HG02759 (cell line): ENCODE measurements at regions not wholly inside any gene's neighbourhood (a gene's known extent, or its start where the extent isn't known, plus 50 kb on each side); places are given as distances from the start of the nearest gene placed in this dataset.

Experiments used
- ATAC-seq: cut with Tn5 transposase; IDR thresholded peaks from one replicate; pipeline ENCODE4 v1.9.1; 2021; ENCODE audit warnings: mild to moderate bottlenecking, moderate library complexity; ENCODE audit not compliant: unreplicated experiment

GRCh38 chr3:103047640-103048039 is 612.8 kb downstream of the ZPLD1 start:
- ATAC-seq = no peak

- ATAC-seq = no peak
Measured at GRCh38 chr3:103048068-103048722, 613.4 kb downstream of the ZPLD1 start.

GRCh38 chr3:103052236-103052830 is 617.5 kb downstream of the ZPLD1 start:
- no peak for ATAC-seq

- ATAC-seq = no peak
Measured at GRCh38 chr3:103055021-103055520, 620.3 kb downstream of the ZPLD1 start.

- ATAC-seq = no peak
Measured at GRCh38 chr3:103056542-103056941, 621.7 kb downstream of the ZPLD1 start.

GRCh38 chr3:103057003-103057402 is 622.2 kb downstream of the ZPLD1 start:
- ATAC-seq = no peak

- ATAC-seq = no peak
Measured at GRCh38 chr3:103057487-103057886, 622.7 kb downstream of the ZPLD1 start.

- ATAC-seq = no peak
Measured at GRCh38 chr3:103059432-103059831, 624.6 kb downstream of the ZPLD1 start.

- no peak for ATAC-seq
Measured at GRCh38 chr3:103060242-103060641, 625.4 kb downstream of the ZPLD1 start.

- no peak for ATAC-seq
Measured at GRCh38 chr3:103067963-103068362, 633.1 kb downstream of the ZPLD1 start.

GRCh38 chr3:103075282-103075681 is 640.5 kb downstream of the ZPLD1 start:
- ATAC-seq = no peak

- no peak for ATAC-seq
Measured at GRCh38 chr3:103077910-103078309, 643.1 kb downstream of the ZPLD1 start.

- no peak for ATAC-seq
Measured at GRCh38 chr3:103082501-103082900, 647.7 kb downstream of the ZPLD1 start.

GRCh38 chr3:103083848-103084631 is 649.2 kb downstream of the ZPLD1 start:
- no peak for ATAC-seq

GRCh38 chr3:103085465-103085864 is 650.6 kb downstream of the ZPLD1 start:
- ATAC-seq = peak; percentile 80

GRCh38 chr3:103089758-103090157 is 654.9 kb downstream of the ZPLD1 start:
- ATAC-seq = no peak

- no peak for ATAC-seq
Measured at GRCh38 chr3:103105206-103105605, 670.4 kb downstream of the ZPLD1 start.

GRCh38 chr3:103112273-103112672 is 677.5 kb downstream of the ZPLD1 start:
- ATAC-seq = no peak

GRCh38 chr3:103126115-103126514 is 691.3 kb downstream of the ZPLD1 start:
- ATAC-seq = peak; percentile 41

- peak; percentile 37 for ATAC-seq
Measured at GRCh38 chr3:103127098-103127630, 692.3 kb downstream of the ZPLD1 start.

GRCh38 chr3:103127737-103128136 is 692.9 kb downstream of the ZPLD1 start:
- peak; percentile 89 for ATAC-seq
